Osteoblast (primary cell): ENCODE measurements at regions not wholly inside any gene's neighbourhood (a gene's known extent, or its start where the extent isn't known, plus 50 kb on each side); places are given as distances from the start of the nearest gene placed in this dataset.

Source experiments
- DNase-seq: peaks from one replicate; pipeline ENCODE4 v3.0.0; 2011; ENCODE audit warnings: low spot score, mixed read lengths; ENCODE audit not compliant: insufficient read length; ENCODE audit errors: missing footprints
- H2AFZ ChIP-seq: 2 replicates; pipeline ENCODE4 v1.6.0; 2011; ENCODE audit warnings: mild to moderate bottlenecking, low read length
- H3K27ac ChIP-seq: 2 replicates; pipeline ENCODE4 v1.5.1; 2011; ENCODE audit warnings: mild to moderate bottlenecking, low read depth, low read length, moderate library complexity
- H3K27me3 ChIP-seq: 2 replicates; pipeline ENCODE4 v1.6.0; 2012; ENCODE audit warnings: mild to moderate bottlenecking, control low read depth, inconsistent platforms, low read length, moderate library complexity; ENCODE audit not compliant: insufficient read depth
- H3K36me3 ChIP-seq: 2 replicates; pipeline ENCODE4 v1.5.1; 2011; ENCODE audit warnings: mild to moderate bottlenecking, low read length, control low read depth, moderate library complexity; ENCODE audit not compliant: insufficient read depth
- H3K4me1 ChIP-seq: 2 replicates; pipeline ENCODE4 v1.5.1; 2011; ENCODE audit warnings: mild to moderate bottlenecking, low read length, control low read depth, moderate library complexity; ENCODE audit not compliant: insufficient read depth
- H3K4me2 ChIP-seq: 2 replicates; pipeline ENCODE4 v1.6.0; 2011; ENCODE audit warnings: mild to moderate bottlenecking, low read length; ENCODE audit not compliant: insufficient read depth
- H3K4me3 ChIP-seq: fragments of 200-600 bp; sonication (generic); 3 replicates; pipeline ENCODE4 v1.5.1; 2012; ENCODE audit warnings: mild to moderate bottlenecking, low read length, inconsistent platforms; ENCODE audit not compliant: insufficient read depth
- H3K79me2 ChIP-seq: 2 replicates; pipeline ENCODE4 v1.6.0; 2012; ENCODE audit warnings: mild to moderate bottlenecking, low read length, control low read depth, inconsistent platforms; ENCODE audit not compliant: insufficient read depth
- H3K9me3 ChIP-seq: 2 replicates; pipeline ENCODE4 v1.5.1; 2011; ENCODE audit warnings: low read depth, low read length, control low read depth
- H4K20me1 ChIP-seq: 2 replicates; pipeline ENCODE4 v1.6.0; 2012; ENCODE audit warnings: mild to moderate bottlenecking, low read length, control low read depth; ENCODE audit not compliant: insufficient read depth
- TF ChIP-seq, protein P1 (sequence below): IDR thresholded peaks from 2 replicates; pipeline ENCODE4 v1.5.1; 2011; ENCODE audit warnings: mild to moderate bottlenecking, low read depth, low read length, moderate library complexity; ENCODE audit errors: extremely low read depth

- TF ChIP-seq, protein P1, sequence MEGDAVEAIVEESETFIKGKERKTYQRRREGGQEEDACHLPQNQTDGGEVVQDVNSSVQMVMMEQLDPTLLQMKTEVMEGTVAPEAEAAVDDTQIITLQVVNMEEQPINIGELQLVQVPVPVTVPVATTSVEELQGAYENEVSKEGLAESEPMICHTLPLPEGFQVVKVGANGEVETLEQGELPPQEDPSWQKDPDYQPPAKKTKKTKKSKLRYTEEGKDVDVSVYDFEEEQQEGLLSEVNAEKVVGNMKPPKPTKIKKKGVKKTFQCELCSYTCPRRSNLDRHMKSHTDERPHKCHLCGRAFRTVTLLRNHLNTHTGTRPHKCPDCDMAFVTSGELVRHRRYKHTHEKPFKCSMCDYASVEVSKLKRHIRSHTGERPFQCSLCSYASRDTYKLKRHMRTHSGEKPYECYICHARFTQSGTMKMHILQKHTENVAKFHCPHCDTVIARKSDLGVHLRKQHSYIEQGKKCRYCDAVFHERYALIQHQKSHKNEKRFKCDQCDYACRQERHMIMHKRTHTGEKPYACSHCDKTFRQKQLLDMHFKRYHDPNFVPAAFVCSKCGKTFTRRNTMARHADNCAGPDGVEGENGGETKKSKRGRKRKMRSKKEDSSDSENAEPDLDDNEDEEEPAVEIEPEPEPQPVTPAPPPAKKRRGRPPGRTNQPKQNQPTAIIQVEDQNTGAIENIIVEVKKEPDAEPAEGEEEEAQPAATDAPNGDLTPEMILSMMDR = no peak
- Histone ChIP-seq H3K9me3 (no peaks in the 10 kb centered on the region), H3K27ac (no peak overlapping the region), H3K79me2 (no peaks in the 10 kb centered on the region), H3K4me3 (no peak overlapping the region), H3K27me3 (no peaks in the 10 kb centered on the region), H4K20me1 (no peaks in the 10 kb centered on the region), H3K4me2 (no peak overlapping the region), H3K4me1 (no peaks in the 10 kb centered on the region), H2AFZ (no peak overlapping the region), H3K36me3 (no peaks in the 10 kb centered on the region)
- DNase-seq = no peak
Observed at GRCh38 chr2:107760620-107761364, 65.9 kb upstream of the RGPD4 start.

DNA sequence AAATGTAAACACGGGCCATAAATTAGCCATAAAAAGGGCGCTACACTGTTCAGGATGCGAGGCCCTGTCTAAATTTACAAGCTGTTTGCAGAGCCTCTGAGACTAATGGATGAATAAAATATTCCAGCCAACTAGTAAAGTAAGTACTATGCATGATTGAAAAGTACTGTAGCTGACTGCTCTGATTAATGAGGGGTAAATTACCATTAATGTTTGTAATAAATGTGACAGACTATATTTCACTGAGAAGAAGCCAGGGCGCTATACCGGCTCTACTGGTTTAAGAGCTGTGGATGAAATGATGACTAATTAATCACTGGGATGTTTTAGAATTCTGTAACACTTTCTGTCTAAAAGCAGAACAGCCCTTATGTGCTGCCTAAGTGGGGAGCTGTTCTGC lies 54.3 kb upstream of the RGPD4 start:
- TF ChIP-seq, protein P1 = no peak
- DNase-seq = no peak
- Histone ChIP-seq H3K36me3 (no peaks in the 10 kb centered on the region), H3K9me3 (no peaks in the 10 kb centered on the region), H3K4me3 (no peak overlapping the region), H3K4me1 (no peaks in the 10 kb centered on the region), H3K27me3 (no peaks in the 10 kb centered on the region), H3K4me2 (no peak overlapping the region), H3K27ac (no peak overlapping the region), H3K79me2 (no peaks in the 10 kb centered on the region), H4K20me1 (no peaks in the 10 kb centered on the region), H2AFZ (no peak overlapping the region)

- no peaks in the 10 kb centered on the region for H3K9me3 ChIP-seq
- TF ChIP-seq, protein P1 = no peak
- H3K27me3 ChIP-seq = no peaks in the 10 kb centered on the region
- no peak overlapping the region for H3K4me2 ChIP-seq
- no peaks in the 10 kb centered on the region for H3K36me3 ChIP-seq
- H3K4me1 ChIP-seq = no peaks in the 10 kb centered on the region
- DNase-seq = no peak
- no peak overlapping the region for H3K4me3 ChIP-seq
- H4K20me1 ChIP-seq = no peaks in the 10 kb centered on the region
- no peaks in the 10 kb centered on the region for H3K79me2 ChIP-seq
- H3K27ac ChIP-seq = no peak overlapping the region
- no peak overlapping the region for H2AFZ ChIP-seq
Observed at GRCh38 chr2:107775211-107775610, 51.5 kb upstream of the RGPD4 start.

DNA sequence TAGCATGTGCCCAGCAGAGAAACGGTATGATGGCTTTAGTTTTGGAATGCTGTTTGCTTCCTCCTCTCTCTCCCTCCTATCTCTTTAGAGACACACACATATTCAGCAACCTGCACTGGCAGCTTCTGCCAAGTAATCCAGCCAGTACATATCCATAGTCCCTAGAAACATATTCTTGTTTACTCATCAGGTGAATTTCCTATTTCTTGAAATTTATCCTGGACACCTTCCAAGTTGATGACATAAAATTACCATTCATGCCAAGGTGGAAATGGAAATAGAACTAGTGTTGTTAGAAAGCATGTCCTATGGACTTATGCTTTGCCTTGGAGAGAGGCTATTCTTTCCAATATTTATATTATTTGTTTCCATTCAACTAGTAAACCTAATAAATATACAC lies 50.9 kb upstream of the RGPD4 start:
- DNase-seq = no peak
- Histone ChIP-seq H3K27ac (no peak overlapping the region), H3K9me3 (no peaks in the 10 kb centered on the region), H4K20me1 (no peaks in the 10 kb centered on the region), H3K36me3 (no peaks in the 10 kb centered on the region), H3K4me1 (no peaks in the 10 kb centered on the region), H3K27me3 (no peaks in the 10 kb centered on the region), H3K4me3 (no peak overlapping the region), H2AFZ (no peak overlapping the region), H3K79me2 (no peaks in the 10 kb centered on the region), H3K4me2 (no peak overlapping the region)
- TF ChIP-seq, protein P1 = no peak
